ENCODE measurements at regions not wholly inside any gene's neighbourhood (a gene's known extent, or its start where the extent isn't known, plus 50 kb on each side); places are given as distances from the start of the nearest gene placed in this dataset.
"Not testable (repeated sequence)": the region's sequence is repeated elsewhere in the genome, so short reads cannot be mapped to it uniquely, and the experiment has no call there.

DNA sequence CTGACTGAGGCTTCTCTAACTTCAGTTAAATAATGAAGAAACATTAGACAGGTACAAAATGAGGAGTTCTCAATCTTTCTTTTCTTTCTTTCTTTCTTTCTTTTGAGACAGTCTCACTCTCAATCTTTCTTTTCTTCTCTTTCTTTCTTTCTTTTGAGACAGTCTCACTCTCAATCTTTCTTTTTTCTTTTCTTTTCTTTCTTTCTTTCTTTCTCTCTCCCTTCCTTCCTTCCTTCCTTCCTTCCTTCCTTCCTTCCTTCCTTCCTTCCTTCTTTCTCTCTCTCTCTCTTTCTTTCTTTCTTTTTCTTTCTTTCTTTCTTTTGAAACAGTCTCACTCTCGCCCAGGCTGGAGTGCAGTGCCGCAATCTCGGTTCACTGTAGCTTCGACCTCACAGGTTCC lies 287.7 kb downstream of the FBXO8 start:
- not testable (repeated sequence) for H3K9ac ChIP-seq (ENCODE audit: low read length); H3K27ac ChIP-seq (ENCODE audit: low read length, poor library complexity, severe bottlenecking); H3K23ac ChIP-seq (ENCODE audit: low read length in 2 of 2); H2BK5ac ChIP-seq (ENCODE audit: low read depth, low read length, poor library complexity, severe bottlenecking); H2BK120ac ChIP-seq (ENCODE audit: low read depth, low read length); H3K18ac ChIP-seq (ENCODE audit: low read depth in 1 of 2, low read length in 2 of 2); H3K4me2 ChIP-seq (ENCODE audit: low read length, poor library complexity, severe bottlenecking); H2AFZ ChIP-seq (ENCODE audit: low read depth, low read length); H3K14ac ChIP-seq (ENCODE audit: low read length in 2 of 2); H3K4ac ChIP-seq (ENCODE audit: low read depth in 1 of 2, low read length in 2 of 2); H2BK12ac ChIP-seq (ENCODE audit: low read length in 2 of 2); H3K27me3 ChIP-seq (ENCODE audit: control insufficient read depth in 1 of 2, insufficient read depth in 1 of 2, low read length in 2 of 2); H2BK15ac ChIP-seq (ENCODE audit: low read depth, poor library complexity, severe bottlenecking); H4K91ac ChIP-seq (ENCODE audit: low read length); H3K9me3 ChIP-seq (ENCODE audit: control insufficient read depth, low read length); H2AK5ac ChIP-seq (ENCODE audit: low read length, severe bottlenecking); H3K36me3 ChIP-seq (ENCODE audit: control insufficient read depth in 1 of 2, insufficient read depth in 2 of 2, low read depth in 1 of 2, low read length in 2 of 2); H4K8ac ChIP-seq (ENCODE audit: low read length); H3K4me3 ChIP-seq (ENCODE audit: insufficient read depth in 1 of 2, low read depth in 1 of 2, low read length in 2 of 2); H3K4me1 ChIP-seq (ENCODE audit: control insufficient read depth, insufficient read depth, low read depth, low read length); DNase-seq; H3K79me1 ChIP-seq (replicated peaks; ENCODE audit: low read length, poor library complexity, severe bottlenecking)
- 100% methylated on average over 4 of the region's 4 CpGs for WGBS

DNA sequence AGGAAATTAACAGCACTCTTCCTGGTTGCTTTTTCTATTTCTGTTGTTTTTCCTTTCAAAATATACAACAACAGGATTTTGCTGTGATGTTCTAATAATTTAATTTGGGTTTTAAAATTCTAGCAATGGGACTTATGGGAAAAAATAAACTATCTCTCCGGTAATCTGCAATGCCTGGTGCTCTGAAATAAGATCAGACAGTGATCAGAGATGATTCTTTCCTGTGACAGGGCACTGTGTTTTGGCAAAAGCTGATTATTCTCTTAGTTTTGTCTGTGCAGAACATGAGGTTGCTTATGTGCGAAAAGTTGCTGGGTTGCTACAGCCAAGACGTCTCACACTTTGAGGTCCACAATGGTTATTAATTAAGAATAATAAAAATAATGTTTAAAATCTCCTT lies 291.7 kb downstream of the FBXO8 start:
- Histone ChIP-seq H3K4me2 (ENCODE audit: low read length, poor library complexity, severe bottlenecking) (no peak overlapping the region), H3K14ac (ENCODE audit: low read length in 2 of 2) (no peak overlapping the region), H4K91ac (ENCODE audit: low read length) (no peak overlapping the region), H2BK15ac (ENCODE audit: low read depth, poor library complexity, severe bottlenecking) (no peak overlapping the region), H3K4me1 (ENCODE audit: control insufficient read depth, insufficient read depth, low read depth, low read length) (no peaks in the 10 kb centered on the region), H3K9me3 (ENCODE audit: control insufficient read depth, low read length) (no peaks in the 10 kb centered on the region), H3K27me3 (ENCODE audit: control insufficient read depth in 1 of 2, insufficient read depth in 1 of 2, low read length in 2 of 2) (no peaks in the 10 kb centered on the region), H2AFZ (ENCODE audit: low read depth, low read length) (no peak overlapping the region), H4K8ac (ENCODE audit: low read length) (no peak overlapping the region), H3K4ac (ENCODE audit: low read depth in 1 of 2, low read length in 2 of 2) (peak overlapping the region in 1 of 2 experiments; percentile 11), H3K79me1 (replicated peaks; ENCODE audit: low read length, poor library complexity, severe bottlenecking) (no peaks in the 10 kb centered on the region), H3K27ac (ENCODE audit: low read length, poor library complexity, severe bottlenecking) (no peak overlapping the region), H2AK5ac (ENCODE audit: low read length, severe bottlenecking) (no peak overlapping the region), H3K23ac (ENCODE audit: low read length in 2 of 2) (no peak overlapping the region), H2BK12ac (ENCODE audit: low read length in 2 of 2) (no peak overlapping the region), H3K18ac (ENCODE audit: low read depth in 1 of 2, low read length in 2 of 2) (no peak overlapping the region), H3K9ac (ENCODE audit: low read length) (no peak overlapping the region), H3K36me3 (ENCODE audit: control insufficient read depth in 1 of 2, insufficient read depth in 2 of 2, low read depth in 1 of 2, low read length in 2 of 2) (no peaks in the 10 kb centered on the region), H2BK5ac (ENCODE audit: low read depth, low read length, poor library complexity, severe bottlenecking) (no peak overlapping the region), H2BK120ac (ENCODE audit: low read depth, low read length) (no peak overlapping the region), H3K4me3 (ENCODE audit: insufficient read depth in 1 of 2, low read depth in 1 of 2, low read length in 2 of 2) (no peak overlapping the region)
- 84% methylated on average over 2 of the region's 3 CpGs for WGBS
- no peak for DNase-seq

DNA sequence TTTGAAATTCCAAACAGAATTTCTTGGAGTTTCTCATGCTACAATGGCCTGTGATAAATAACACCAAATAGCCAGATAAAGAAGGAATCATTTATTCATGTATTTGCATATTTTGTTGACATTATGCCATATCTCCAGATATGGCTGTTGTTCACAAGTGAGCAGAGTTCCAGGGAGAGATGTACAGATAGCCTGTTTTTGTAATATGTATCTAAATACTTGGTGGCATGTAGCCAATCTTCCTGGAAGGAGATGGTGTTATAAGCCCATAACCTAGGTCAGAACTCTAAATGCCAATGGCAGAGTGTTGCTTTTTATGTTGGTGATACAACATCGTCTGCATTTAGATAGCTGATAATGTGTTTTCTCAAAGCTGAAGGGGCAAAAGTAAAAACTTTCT lies 292.2 kb downstream of the FBXO8 start:
- H3K27me3 ChIP-seq (ENCODE audit: control insufficient read depth in 1 of 2, insufficient read depth in 1 of 2, low read length in 2 of 2), result no peaks in the 10 kb centered on the region
- H3K9ac ChIP-seq (ENCODE audit: low read length), result no peak overlapping the region
- no peak overlapping the region for H3K4me3 ChIP-seq (ENCODE audit: insufficient read depth in 1 of 2, low read depth in 1 of 2, low read length in 2 of 2)
- no peak overlapping the region for H4K8ac ChIP-seq (ENCODE audit: low read length)
- no peak overlapping the region for H2AK5ac ChIP-seq (ENCODE audit: low read length, severe bottlenecking)
- no peak overlapping the region for H3K27ac ChIP-seq (ENCODE audit: low read length, poor library complexity, severe bottlenecking)
- no peak overlapping the region for H3K23ac ChIP-seq (ENCODE audit: low read length in 2 of 2)
- no peak overlapping the region for H3K4ac ChIP-seq (ENCODE audit: low read depth in 1 of 2, low read length in 2 of 2)
- H3K14ac ChIP-seq (ENCODE audit: low read length in 2 of 2), result no peak overlapping the region
- no peak overlapping the region for H2BK5ac ChIP-seq (ENCODE audit: low read depth, low read length, poor library complexity, severe bottlenecking)
- H3K18ac ChIP-seq (ENCODE audit: low read depth in 1 of 2, low read length in 2 of 2), result no peak overlapping the region
- no peak overlapping the region for H3K4me2 ChIP-seq (ENCODE audit: low read length, poor library complexity, severe bottlenecking)
- no peak overlapping the region for H2AFZ ChIP-seq (ENCODE audit: low read depth, low read length)
- no peaks in the 10 kb centered on the region for H3K4me1 ChIP-seq (ENCODE audit: control insufficient read depth, insufficient read depth, low read depth, low read length)
- H2BK120ac ChIP-seq (ENCODE audit: low read depth, low read length), result no peak overlapping the region
- no peak overlapping the region for H2BK15ac ChIP-seq (ENCODE audit: low read depth, poor library complexity, severe bottlenecking)
- WGBS, result 67% methylated on average over 1 of the region's 1 CpG
- H2BK12ac ChIP-seq (ENCODE audit: low read length in 2 of 2), result peak overlapping the region in 1 of 2 experiments; percentile 10
- H3K36me3 ChIP-seq (ENCODE audit: control insufficient read depth in 1 of 2, insufficient read depth in 2 of 2, low read depth in 1 of 2, low read length in 2 of 2), result no peaks in the 10 kb centered on the region
- H3K9me3 ChIP-seq (ENCODE audit: control insufficient read depth, low read length), result no peaks in the 10 kb centered on the region
- H4K91ac ChIP-seq (ENCODE audit: low read length), result no peak overlapping the region
- peak; percentile 36 for DNase-seq
- H3K79me1 ChIP-seq (replicated peaks; ENCODE audit: low read length, poor library complexity, severe bottlenecking), result no peaks in the 10 kb centered on the region

DNA sequence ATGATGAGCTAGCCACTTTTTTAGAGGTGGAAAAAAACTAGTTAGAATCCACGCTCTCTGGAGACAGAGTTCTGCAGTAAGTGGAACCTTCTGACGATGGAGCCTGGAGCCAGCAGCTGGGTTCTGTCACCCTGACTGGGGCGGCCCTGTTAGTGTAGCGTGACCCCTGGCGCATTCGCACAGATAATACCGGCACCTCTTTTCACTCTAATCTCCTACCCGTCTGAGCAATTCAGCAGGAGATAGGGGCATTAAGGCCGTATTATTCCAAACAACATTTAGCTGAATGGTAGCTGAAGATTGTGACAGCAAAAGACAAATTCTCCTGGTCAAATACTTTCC lies 292.6 kb downstream of the FBXO8 start:
- no peaks in the 10 kb centered on the region for H3K79me1 ChIP-seq (replicated peaks; ENCODE audit: low read length, poor library complexity, severe bottlenecking)
- no peak overlapping the region for H2AFZ ChIP-seq (ENCODE audit: low read depth, low read length)
- H3K4me1 ChIP-seq (ENCODE audit: control insufficient read depth, insufficient read depth, low read depth, low read length), result no peaks in the 10 kb centered on the region
- no peak overlapping the region for H2BK15ac ChIP-seq (ENCODE audit: low read depth, poor library complexity, severe bottlenecking)
- no peak overlapping the region for H3K4me2 ChIP-seq (ENCODE audit: low read length, poor library complexity, severe bottlenecking)
- no peak overlapping the region for H2BK5ac ChIP-seq (ENCODE audit: low read depth, low read length, poor library complexity, severe bottlenecking)
- no peak overlapping the region for H2BK120ac ChIP-seq (ENCODE audit: low read depth, low read length)
- H4K8ac ChIP-seq (ENCODE audit: low read length), result no peak overlapping the region
- no peak overlapping the region for H3K4me3 ChIP-seq (ENCODE audit: insufficient read depth in 1 of 2, low read depth in 1 of 2, low read length in 2 of 2)
- H3K4ac ChIP-seq (ENCODE audit: low read depth in 1 of 2, low read length in 2 of 2), result no peak overlapping the region
- WGBS, result 2% methylated on average over 3 of the region's 9 CpGs
- no peak overlapping the region for H3K27ac ChIP-seq (ENCODE audit: low read length, poor library complexity, severe bottlenecking)
- no peaks in the 10 kb centered on the region for H3K36me3 ChIP-seq (ENCODE audit: control insufficient read depth in 1 of 2, insufficient read depth in 2 of 2, low read depth in 1 of 2, low read length in 2 of 2)
- DNase-seq, result peak; percentile 87
- H3K18ac ChIP-seq (ENCODE audit: low read depth in 1 of 2, low read length in 2 of 2), result no peak overlapping the region
- H2BK12ac ChIP-seq (ENCODE audit: low read length in 2 of 2), result peak overlapping the region in 1 of 2 experiments; percentile 14
- no peak overlapping the region for H2AK5ac ChIP-seq (ENCODE audit: low read length, severe bottlenecking)
- H3K9ac ChIP-seq (ENCODE audit: low read length), result no peak overlapping the region
- no peaks in the 10 kb centered on the region for H3K27me3 ChIP-seq (ENCODE audit: control insufficient read depth in 1 of 2, insufficient read depth in 1 of 2, low read length in 2 of 2)
- no peak overlapping the region for H3K14ac ChIP-seq (ENCODE audit: low read length in 2 of 2)
- no peaks in the 10 kb centered on the region for H3K9me3 ChIP-seq (ENCODE audit: control insufficient read depth, low read length)
- H3K23ac ChIP-seq (ENCODE audit: low read length in 2 of 2), result no peak overlapping the region
- H4K91ac ChIP-seq (ENCODE audit: low read length), result no peak overlapping the region

All from mesenchymal stem cell (in vitro differentiated cells and primary cell).